22Rv1 (cell line): ENCODE measurements at regions not wholly inside any gene's neighbourhood (a gene's known extent, or its start where the extent isn't known, plus 50 kb on each side); places are given as distances from the start of the nearest gene placed in this dataset.

Experiments used
- CTCF ChIP-seq: fragments of 450-650 bp; IDR thresholded peaks from 2 replicates; pipeline ENCODE4 v1.5.1; 2017; ENCODE audit warnings: mild to moderate bottlenecking
- ZFX ChIP-seq: fragments of 450-650 bp; IDR thresholded peaks from 2 replicates; pipeline ENCODE4 v1.6.1; 2017; ENCODE audit warnings: antibody characterized with exemption, borderline replicate concordance

- TF ChIP-seq CTCF (no peak), ZFX (no peak)
Observed at GRCh38 chr3:18071833-18072232, 329.4 kb upstream of the TBC1D5 start.
